Erythroblast (primary cell): ENCODE measurements at regions not wholly inside any gene's neighbourhood (a gene's known extent, or its start where the extent isn't known, plus 50 kb on each side); places are given as distances from the start of the nearest gene placed in this dataset.

Source experiments
- GATA1 ChIP-seq: IDR thresholded peaks from 2 replicates; pipeline ENCODE4 v1.6.1; 2011; ENCODE audit warnings: low read depth, mild to moderate bottlenecking, control low read depth, low read length, moderate library complexity
- POLR2A ChIP-seq: IDR thresholded peaks from 2 replicates; pipeline ENCODE4 v1.6.1; 2011; ENCODE audit warnings: mild to moderate bottlenecking, low read length

- TF ChIP-seq POLR2A (no peak), GATA1 (no peak)
Observed at GRCh38 chr7:124269774-124270173, 236.9 kb upstream of the TMEM229A start.
